B cell (primary cell): ENCODE measurements at regions not wholly inside any gene's neighbourhood (a gene's known extent, or its start where the extent isn't known, plus 50 kb on each side); places are given as distances from the start of the nearest gene placed in this dataset.

Experiments
- ATAC-seq: fragments of 200-7000 bp; cut with Tn5 transposase; one replicate; pipeline ENCODE4 v1.10.0; 2021; ENCODE audit warnings: low read depth, mild to moderate bottlenecking, moderate number of reproducible peaks, moderate library complexity
- CTCF ChIA-PET: fragments of 350-600 bp; sonication (Branson Sonifier 250); formaldehyde crosslinking; loops from one replicate; lab custom pipeline; 2021; ENCODE audit warnings: antibody characterized with exemption, inconsistent platforms; lab: Charles Lee
- POLR2A ChIA-PET: fragments of 350-600 bp; sonication (Branson Sonifier 250); formaldehyde crosslinking; loops from one replicate; lab custom pipeline; 2021; ENCODE audit warnings: antibody characterized with exemption; lab: Charles Lee
- DNase-seq: peaks from one replicate; pipeline ENCODE4 v3.0.0; 2013
- H2AFZ ChIP-seq: 2 replicates; pipeline ENCODE4 v1.6.1; 2012; ENCODE audit warnings: mild to moderate bottlenecking, low read depth, low read length; ENCODE audit not compliant: insufficient read depth, poor library complexity, severe bottlenecking
- H3K27ac ChIP-seq, 2 donors: 1 replicate in 1 of 2; 2 replicates in 1 of 2; pipeline ENCODE4 v1.5.1; 2012 to 2013; ENCODE audit warnings: low read length in 2 of 2, mild to moderate bottlenecking in 2 of 2, moderate library complexity in 1 of 2
- H3K27me3 ChIP-seq, 4 experiments: fragments of 200-600 bp in 1 of 4; sonication (generic) in 1 of 4; replicated peaks in 1 of 4; 1 replicate in 2 of 4; 2 replicates in 2 of 4; pipeline versions ENCODE4 v1.6.1 to v1.7.0; 2013 to 2016; ENCODE audit warnings: low read length in 3 of 4, mild to moderate bottlenecking in 2 of 4, mixed read lengths in 1 of 4, moderate library complexity in 1 of 4; ENCODE audit not compliant: insufficient read depth in 4 of 4, control insufficient read depth in 3 of 4; ENCODE audit errors: control extremely low read depth in 1 of 4
- H3K36me3 ChIP-seq, 2 experiments: replicated peaks in 1 of 2; 1 replicate in 1 of 2; 2 replicates in 1 of 2; pipeline versions ENCODE4 v1.6.1 to v1.7.1; 2013; ENCODE audit warnings: low read length in 1 of 2; ENCODE audit not compliant: insufficient read depth in 2 of 2, control insufficient read depth in 1 of 2; ENCODE audit errors: control extremely low read depth in 1 of 2, extremely low read depth in 1 of 2
- H3K4me1 ChIP-seq, 2 donors: fragments of 200-600 bp in 1 of 2; sonication (generic) in 1 of 2; 1 replicate in 1 of 2; 2 replicates in 1 of 2; pipeline versions ENCODE4 v1.5.1 to v1.6.1; 2013 to 2017; ENCODE audit warnings: low read length in 2 of 2; ENCODE audit not compliant: control insufficient read depth in 2 of 2, insufficient read depth in 2 of 2
- H3K4me2 ChIP-seq: replicated peaks from 2 replicates; pipeline ENCODE3; 2012; ENCODE audit warnings: mild to moderate bottlenecking, low read depth, low read length; ENCODE audit not compliant: poor library complexity, severe bottlenecking
- H3K4me3 ChIP-seq, 5 experiments: fragments of 200-600 bp in 1 of 5; sonication (generic) in 1 of 5; 1 replicate in 3 of 5; 2 replicates in 2 of 5; pipeline versions ENCODE4 v1.5.1 to v1.7.0; 2011 to 2016; ENCODE audit warnings: low read length in 4 of 5, mild to moderate bottlenecking in 4 of 5, low read depth in 2 of 5, control low read depth in 1 of 5, moderate library complexity in 1 of 5; ENCODE audit not compliant: insufficient read depth in 1 of 5; ENCODE audit errors: control extremely low read depth in 1 of 5, extremely low read depth in 1 of 5
- H3K79me2 ChIP-seq: fragments of 200-600 bp; sonication (generic); one replicate; pipeline ENCODE4 v1.6.0; 2016; ENCODE audit warnings: low read length; ENCODE audit not compliant: control insufficient read depth, insufficient read depth
- H3K9ac ChIP-seq: fragments of 200-600 bp; sonication (generic); 2 replicates; pipeline ENCODE4 v1.6.1; 2017; ENCODE audit warnings: mild to moderate bottlenecking, low read length, moderate library complexity
- H3K9me3 ChIP-seq, 3 donors: one replicate each; pipeline versions ENCODE4 v1.6.1 to v1.7.1; 2013; ENCODE audit warnings: low read length in 2 of 3; ENCODE audit not compliant: control insufficient read depth in 2 of 3, insufficient read depth in 1 of 3; ENCODE audit errors: control extremely low read depth in 1 of 3
- H4K20me1 ChIP-seq: 2 replicates; pipeline ENCODE4 v1.6.0; 2012; ENCODE audit warnings: mild to moderate bottlenecking, low read length; ENCODE audit not compliant: insufficient read depth, control insufficient read depth, poor library complexity, severe bottlenecking
- H3K27ac Mint-ChIP-seq: one replicate; pipeline ENCODE4 v1.8.0; 2021; ENCODE audit warnings: mixed read lengths
- H3K27me3 Mint-ChIP-seq: one replicate; pipeline ENCODE4 v1.8.0; 2021; ENCODE audit warnings: mixed read lengths
- H3K4me1 Mint-ChIP-seq: one replicate; pipeline ENCODE4 v1.8.0; 2021; ENCODE audit warnings: mixed read lengths
- H3K4me3 Mint-ChIP-seq: one replicate; pipeline ENCODE4 v1.8.0; 2021; ENCODE audit warnings: mixed read lengths
- H3K9me3 Mint-ChIP-seq: one replicate; pipeline ENCODE4 v1.8.0; 2022; ENCODE audit warnings: mixed read lengths; ENCODE audit not compliant: insufficient read depth
- CTCF ChIP-seq: fragments of 200-600 bp; IDR thresholded peaks from one replicate; pipeline ENCODE4 v1.8.0; 2022; ENCODE audit warnings: antibody characterized with exemption, mild to moderate bottlenecking
- EZH2 ChIP-seq: IDR thresholded peaks from 2 replicates; pipeline ENCODE4 v1.6.1; 2012; ENCODE audit warnings: borderline replicate concordance, low read depth, mild to moderate bottlenecking, moderate library complexity, low read length; ENCODE audit not compliant: insufficient read depth, poor library complexity, severe bottlenecking
- WGBS: methylation state at CpG from one replicate; pipeline ENCODE4 v1.1.5; 2013; ENCODE audit warnings: missing lambda C conversion rate; ENCODE audit not compliant: insufficient coverage; 5-methylcytosine and 5-hydroxymethylcytosine counted together
- intact Hi-C: fragments of 100-400 bp; cut with micrococcal nuclease; formaldehyde crosslinking; loops from one replicate; pipeline ENCODE4 v1.10.0; 2022

GRCh38 chr4:71267244-71267643 is 71.6 kb upstream of the SLC4A4 start:
- TF ChIP-seq EZH2, result no peak
- no peak for TF ChIP-seq CTCF
- Histone ChIP-seq H3K4me3 (no peak overlapping the region), H2AFZ (no peak overlapping the region), H3K27me3 (peaks cover 0 to 6% (median under 1%) of the 10 kb centered on the region in 4 experiments), H3K79me2 (no peaks in the 10 kb centered on the region), H3K4me2 (no peak overlapping the region), H3K9ac (no peak overlapping the region), H3K4me1 (no peaks in the 10 kb centered on the region), H3K9me3 (no peaks in the 10 kb centered on the region), H4K20me1 (no peaks in the 10 kb centered on the region), H3K36me3 (no peaks in the 10 kb centered on the region), H3K27ac (no peak overlapping the region)
- Mint-ChIP-seq H3K27ac (no peak overlapping the region), H3K4me3 (no peak overlapping the region), H3K4me1 (no peaks in the 10 kb centered on the region), H3K9me3 (no peaks in the 10 kb centered on the region), H3K27me3 (peaks cover 13% of the 10 kb centered on the region)
- DNase-seq (no peak), ATAC-seq (no peak)
- ChIA-PET CTCF (interaction anchor here (0.7 kb wide), 1 partner anchor 12 kb away, joined by 3 read pairs; no protein-coding TSS in a partner anchor), POLR2A (no interaction called here)
- intact Hi-C loops, result no loop called here
- WGBS, result no CpG with 5 or more reads among the region's 1 CpG

- H3K4me3 ChIP-seq, result no peak overlapping the region
- ChIA-PET CTCF (no interaction called here), POLR2A (no interaction called here)
- Mint-ChIP-seq H3K4me1 (no peaks in the 10 kb centered on the region), H3K27me3 (peaks cover 4% of the 10 kb centered on the region), H3K4me3 (no peak overlapping the region), H3K9me3 (no peaks in the 10 kb centered on the region), H3K27ac (no peak overlapping the region)
- H2AFZ ChIP-seq, result no peak overlapping the region
- H3K4me1 ChIP-seq, result no peaks in the 10 kb centered on the region
- WGBS, result no CpG with 5 or more reads among the region's 4 CpGs
- DNase-seq, result no peak
- no peaks in the 10 kb centered on the region for H3K79me2 ChIP-seq
- no peak overlapping the region for H3K27ac ChIP-seq
- TF ChIP-seq CTCF, result no peak
- TF ChIP-seq EZH2, result no peak
- ATAC-seq, result no peak
- no peak overlapping the region for H3K9ac ChIP-seq
- H3K9me3 ChIP-seq, result no peaks in the 10 kb centered on the region
- no peaks in the 10 kb centered on the region for H4K20me1 ChIP-seq
- H3K36me3 ChIP-seq, result no peaks in the 10 kb centered on the region
- intact Hi-C loops, result no loop called here
- no peak overlapping the region for H3K4me2 ChIP-seq
- peaks cover 0 to 6% (median 1%) of the 10 kb centered on the region in 4 experiments for H3K27me3 ChIP-seq
Observed at GRCh38 chr4:71268166-71268565, 70.7 kb upstream of the SLC4A4 start.
